Psoas muscle (tissue), 7 donors: ENCODE measurements at regions not wholly inside any gene's neighbourhood (a gene's known extent, or its start where the extent isn't known, plus 50 kb on each side); places are given as distances from the start of the nearest gene placed in this dataset.

Experiments
- ATAC-seq, 4 donors: fragments of 200-7000 bp; cut with Tn5 transposase; one replicate each; pipeline ENCODE4 v1.9.1; 2020; ENCODE audit warnings: moderate library complexity in 3 of 4, mild to moderate bottlenecking in 2 of 4
- DNase-seq, 2 donors: peaks; one replicate each; pipeline ENCODE4 v3.0.0-alpha.2; 2020
- H3K27ac ChIP-seq: fragments of 200-600 bp; one replicate; pipeline ENCODE4 v1.8.0; 2022
- H3K27me3 ChIP-seq, 3 donors: fragments of 200-600 bp in 1 of 3; one replicate each; pipeline versions ENCODE4 v1.6.1 to v1.8.0; 2013 to 2022; ENCODE audit warnings: low read length in 2 of 3, mild to moderate bottlenecking in 2 of 3, moderate library complexity in 1 of 3; ENCODE audit not compliant: insufficient read depth in 3 of 3
- H3K36me3 ChIP-seq, 2 donors: fragments of 200-600 bp in 1 of 2; one replicate each; pipeline versions ENCODE4 v1.6.1 to v1.8.0; 2013 to 2022; ENCODE audit warnings: low read depth in 1 of 2, mild to moderate bottlenecking in 1 of 2, moderate library complexity in 1 of 2; ENCODE audit not compliant: insufficient read depth in 1 of 2
- H3K4me1 ChIP-seq: fragments of 200-600 bp; one replicate; pipeline ENCODE4 v1.8.0; 2022
- H3K4me3 ChIP-seq: fragments of 200-600 bp; one replicate; pipeline ENCODE4 v1.8.0; 2022; ENCODE audit warnings: mild to moderate bottlenecking
- H3K9me3 ChIP-seq: fragments of 200-600 bp; one replicate; pipeline ENCODE4 v1.8.0; 2022
- CTCF ChIP-seq: fragments of 200-600 bp; IDR thresholded peaks from one replicate; pipeline ENCODE4 v1.8.0; 2022; ENCODE audit warnings: antibody characterized with exemption
- WGBS, 3 donors: extraction: QIAGEN DNeasy Blood & Tissue Kit; methylation state at CpG; one replicate each; pipeline versions ENCODE4 v1.1.6 to v1.1.7; 2013; 5-methylcytosine and 5-hydroxymethylcytosine counted together
- intact Hi-C, 2 donors: fragments of 100-400 bp; cut with DNase I; formaldehyde crosslinking; loops; one replicate each; pipeline versions ENCODE4 v1.11.0 to v1.14.2; 2022
- donor health status: healthy with polysubstance abuse.
- donor health status: DM: no; HTN: no; CAD: no; lungs with moderate emphysema.
- donor health status: Bipolar disorder and iron deficiency.
- donor health status: healthy.
- donor health status: DM: yes; HTN: yes; CAD: no.
- donor health status: DM: no; HTN: no; CAD: no.
- donor health status: DM: yes; HTN: yes; CAD: no.

GRCh38 chr17:79216826-79217225 lies 142.2 kb downstream of the ENGASE start:
- H3K27ac ChIP-seq, result no peak overlapping the region
- no peak for DNase-seq
- TF ChIP-seq CTCF, result no peak
- H3K4me3 ChIP-seq, result no peak overlapping the region
- no peaks in the 10 kb centered on the region for H3K9me3 ChIP-seq
- intact Hi-C loops, result no loop called here
- H3K36me3 ChIP-seq, result no peaks in the 10 kb centered on the region
- ATAC-seq, result no peak
- peaks cover 0 to 86% (median 30%) of the 10 kb centered on the region in 3 donors for H3K27me3 ChIP-seq
- H3K4me1 ChIP-seq, result no peaks in the 10 kb centered on the region
- WGBS, 3 donors, result 71 to 81% (median 74%) methylated on average over 6 of the region's 6 CpGs

- H3K4me1 ChIP-seq, result no peaks in the 10 kb centered on the region
- H3K4me3 ChIP-seq, result no peak overlapping the region
- H3K36me3 ChIP-seq, result no peaks in the 10 kb centered on the region
- no peak for ATAC-seq
- no peak for TF ChIP-seq CTCF
- 64 to 67% (median 65%) methylated on average over 6 of the region's 6 CpGs for WGBS, 3 donors
- H3K9me3 ChIP-seq, result no peaks in the 10 kb centered on the region
- DNase-seq, result no peak
- no peak overlapping the region for H3K27ac ChIP-seq
- H3K27me3 ChIP-seq, result peaks cover 0 to 86% (median 30%) of the 10 kb centered on the region in 3 donors
- intact Hi-C loops, result no loop called here
Observed at GRCh38 chr17:79216391-79216790, 141.8 kb downstream of the ENGASE start.

- Histone ChIP-seq H3K27ac (no peak overlapping the region), H3K4me3 (no peak overlapping the region), H3K9me3 (no peaks in the 10 kb centered on the region), H3K4me1 (no peaks in the 10 kb centered on the region), H3K36me3 (no peaks in the 10 kb centered on the region), H3K27me3 (peaks cover 0 to 86% (median 31%) of the 10 kb centered on the region in 3 donors)
- no peak for TF ChIP-seq CTCF
- no peak for ATAC-seq
- intact Hi-C loops, result no loop called here
- WGBS, 3 donors, result 57 to 65% (median 61%) methylated on average over 13 of the region's 13 CpGs
- DNase-seq, result no peak
Observed at GRCh38 chr17:79215631-79216030, 141.0 kb downstream of the ENGASE start.

- Histone ChIP-seq H3K4me3 (no peak overlapping the region), H3K27ac (no peak overlapping the region), H3K27me3 (peaks cover 0 to 84% (median 29%) of the 10 kb centered on the region in 3 donors), H3K4me1 (no peaks in the 10 kb centered on the region), H3K9me3 (no peaks in the 10 kb centered on the region), H3K36me3 (no peaks in the 10 kb centered on the region)
- WGBS, 3 donors, result 15 to 21% (median 17%) methylated on average over 19 to 20 of the region's 20 CpGs
- ATAC-seq, result no peak
- TF ChIP-seq CTCF, result no peak
- no peak for DNase-seq
- intact Hi-C loops, result no loop called here
Observed at GRCh38 chr17:79214940-79215604, 140.4 kb downstream of the ENGASE start.

DNA sequence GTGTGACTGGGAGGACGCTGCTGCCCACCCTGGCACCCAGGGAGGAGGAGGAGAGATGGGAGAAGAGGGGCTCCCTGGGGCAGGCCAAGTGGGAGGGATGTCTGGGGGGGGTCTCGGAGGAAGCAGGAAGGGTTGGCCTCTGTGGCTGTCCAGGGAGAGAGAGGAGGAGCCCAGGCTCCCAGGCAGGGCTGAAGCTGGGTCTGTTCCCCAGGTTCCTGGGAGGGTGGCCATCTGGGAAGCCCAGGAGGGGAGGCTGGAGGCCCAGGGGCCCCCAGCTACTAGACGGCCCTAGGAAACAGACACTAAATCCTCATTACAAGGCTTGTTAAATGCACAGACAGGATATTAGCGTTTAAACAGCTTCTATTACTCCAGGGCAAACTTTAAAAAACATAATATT lies 139.8 kb downstream of the ENGASE start:
- ATAC-seq (no peak), DNase-seq (no peak)
- Histone ChIP-seq H3K36me3 (no peaks in the 10 kb centered on the region), H3K4me3 (no peak overlapping the region), H3K27ac (no peak overlapping the region), H3K9me3 (no peaks in the 10 kb centered on the region), H3K27me3 (peaks cover 0 to 78% (median 29%) of the 10 kb centered on the region in 3 donors), H3K4me1 (no peaks in the 10 kb centered on the region)
- intact Hi-C loops, result no loop called here
- TF ChIP-seq CTCF, result no peak
- WGBS, 3 donors, result 37 to 51% (median 42%) methylated on average over 3 to 4 of the region's 4 CpGs
